ENCODE measurements at regions not wholly inside any gene's neighbourhood (a gene's known extent, or its start where the extent isn't known, plus 50 kb on each side); places are given as distances from the start of the nearest gene placed in this dataset.

DNA sequence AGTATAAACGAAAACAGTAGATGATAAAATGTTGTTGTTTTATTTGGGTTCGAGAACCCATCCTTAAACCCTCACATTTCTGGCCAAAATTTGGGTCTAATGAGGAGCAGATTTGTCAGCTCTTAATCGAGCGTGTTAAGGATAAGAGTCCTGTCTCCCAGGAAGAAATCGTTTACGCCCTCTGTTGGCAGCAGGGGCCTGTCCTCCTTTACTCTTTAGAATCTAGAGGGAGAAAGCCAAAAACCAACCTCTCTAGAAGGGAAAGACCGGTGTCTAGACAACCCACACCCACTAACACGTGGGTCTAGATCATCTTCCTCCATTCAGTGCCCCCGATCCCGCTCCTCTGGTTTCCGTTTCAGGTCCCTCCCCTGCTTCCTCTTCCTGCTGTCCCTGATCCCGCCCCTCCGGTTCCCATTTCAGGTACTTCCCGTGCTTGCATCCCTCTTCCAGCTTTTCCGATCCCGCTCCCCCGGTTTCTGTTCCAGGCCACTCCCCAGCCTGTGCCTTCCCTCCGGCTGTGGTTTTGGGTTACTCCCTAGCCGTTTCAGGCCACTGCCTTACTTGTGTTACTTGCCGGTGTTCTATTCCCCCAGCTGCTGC, 339.1 kb downstream of the PAPSS1 start:
- Histone ChIP-seq H2AFZ (ENCODE audit: low read length) (no peak overlapping the region), H3K9ac (ENCODE audit: low read depth, low read length, poor library complexity, severe bottlenecking) (no peak overlapping the region), H3K4me2 (ENCODE audit: low read depth, low read length, poor library complexity, severe bottlenecking) (no peak overlapping the region), H3K27me3 (ENCODE audit: insufficient read depth, low read length, poor library complexity, severe bottlenecking) (no peaks in the 10 kb centered on the region), H4K20me1 (ENCODE audit: insufficient read depth, low read length, poor library complexity, severe bottlenecking) (no peaks in the 10 kb centered on the region), H3K79me2 (ENCODE audit: insufficient read depth, low read length) (no peaks in the 10 kb centered on the region), H3F3A (ENCODE audit: low read depth) (no peaks in the 10 kb centered on the region), H3K36me3 (ENCODE audit: insufficient read depth, low read length) (no peaks in the 10 kb centered on the region), H3K4me3 (ENCODE audit: low read length, poor library complexity, severe bottlenecking) (no peak overlapping the region), H3K4me1 (ENCODE audit: insufficient read depth, low read length, poor library complexity, severe bottlenecking) (no peaks in the 10 kb centered on the region), H3K9me3 (ENCODE audit: insufficient read depth, low read depth, low read length) (no peaks in the 10 kb centered on the region), H3K9me2 (replicated peaks; ENCODE audit: low read depth, low read length) (no peaks in the 10 kb centered on the region)
- no peak for TF ChIP-seq EZH2phosphoT487 (IDR thresholded peaks at IDR 0.05; ENCODE audit: borderline replicate concordance)
- TF ChIP-seq, protein P1, sequence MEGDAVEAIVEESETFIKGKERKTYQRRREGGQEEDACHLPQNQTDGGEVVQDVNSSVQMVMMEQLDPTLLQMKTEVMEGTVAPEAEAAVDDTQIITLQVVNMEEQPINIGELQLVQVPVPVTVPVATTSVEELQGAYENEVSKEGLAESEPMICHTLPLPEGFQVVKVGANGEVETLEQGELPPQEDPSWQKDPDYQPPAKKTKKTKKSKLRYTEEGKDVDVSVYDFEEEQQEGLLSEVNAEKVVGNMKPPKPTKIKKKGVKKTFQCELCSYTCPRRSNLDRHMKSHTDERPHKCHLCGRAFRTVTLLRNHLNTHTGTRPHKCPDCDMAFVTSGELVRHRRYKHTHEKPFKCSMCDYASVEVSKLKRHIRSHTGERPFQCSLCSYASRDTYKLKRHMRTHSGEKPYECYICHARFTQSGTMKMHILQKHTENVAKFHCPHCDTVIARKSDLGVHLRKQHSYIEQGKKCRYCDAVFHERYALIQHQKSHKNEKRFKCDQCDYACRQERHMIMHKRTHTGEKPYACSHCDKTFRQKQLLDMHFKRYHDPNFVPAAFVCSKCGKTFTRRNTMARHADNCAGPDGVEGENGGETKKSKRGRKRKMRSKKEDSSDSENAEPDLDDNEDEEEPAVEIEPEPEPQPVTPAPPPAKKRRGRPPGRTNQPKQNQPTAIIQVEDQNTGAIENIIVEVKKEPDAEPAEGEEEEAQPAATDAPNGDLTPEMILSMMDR (conservative IDR thresholded peaks at IDR 0.05; ENCODE audit: low read length), result no peak

DNA sequence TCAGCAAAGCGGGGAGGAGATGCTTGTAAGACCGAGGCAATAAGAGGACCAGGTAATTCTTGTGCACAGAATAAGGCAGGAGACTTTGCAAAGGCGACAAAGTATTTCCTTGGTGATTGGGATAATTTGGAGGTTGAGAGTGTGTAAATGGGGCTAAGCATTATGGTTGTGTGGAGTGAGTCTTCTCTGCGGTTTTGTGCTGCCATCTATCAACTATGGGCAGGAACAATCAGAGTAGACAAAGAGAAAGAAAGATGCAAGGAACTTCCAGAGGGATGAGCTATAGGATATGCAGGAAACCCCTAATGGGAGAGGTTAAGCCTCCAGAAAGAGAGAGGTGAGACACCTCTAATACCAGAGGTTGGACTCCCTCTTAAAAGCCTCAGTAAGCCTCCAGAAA, 339.8 kb downstream of the PAPSS1 start:
- H3K9me3 ChIP-seq (ENCODE audit: insufficient read depth, low read depth, low read length), result no peaks in the 10 kb centered on the region
- H3K9me2 ChIP-seq (replicated peaks; ENCODE audit: low read depth, low read length), result no peaks in the 10 kb centered on the region
- H4K20me1 ChIP-seq (ENCODE audit: insufficient read depth, low read length, poor library complexity, severe bottlenecking), result no peaks in the 10 kb centered on the region
- no peaks in the 10 kb centered on the region for H3K79me2 ChIP-seq (ENCODE audit: insufficient read depth, low read length)
- H3K27me3 ChIP-seq (ENCODE audit: insufficient read depth, low read length, poor library complexity, severe bottlenecking), result no peaks in the 10 kb centered on the region
- H3K36me3 ChIP-seq (ENCODE audit: insufficient read depth, low read length), result no peaks in the 10 kb centered on the region
- H2AFZ ChIP-seq (ENCODE audit: low read length), result no peak overlapping the region
- no peaks in the 10 kb centered on the region for H3K4me1 ChIP-seq (ENCODE audit: insufficient read depth, low read length, poor library complexity, severe bottlenecking)
- H3K4me3 ChIP-seq (ENCODE audit: low read length, poor library complexity, severe bottlenecking), result no peak overlapping the region
- no peaks in the 10 kb centered on the region for H3F3A ChIP-seq (ENCODE audit: low read depth)
- no peak overlapping the region for H3K4me2 ChIP-seq (ENCODE audit: low read depth, low read length, poor library complexity, severe bottlenecking)
- no peak for TF ChIP-seq EZH2phosphoT487 (IDR thresholded peaks at IDR 0.05; ENCODE audit: borderline replicate concordance)
- TF ChIP-seq, protein P1 (conservative IDR thresholded peaks at IDR 0.05; ENCODE audit: low read length), result no peak
- H3K9ac ChIP-seq (ENCODE audit: low read depth, low read length, poor library complexity, severe bottlenecking), result no peak overlapping the region

GRCh38 chr4:107379054-107379869, 340.8 kb downstream of the PAPSS1 start:
- Histone ChIP-seq H3K4me1 (ENCODE audit: insufficient read depth, low read length, poor library complexity, severe bottlenecking) (no peaks in the 10 kb centered on the region), H3K36me3 (ENCODE audit: insufficient read depth, low read length) (no peaks in the 10 kb centered on the region), H2AFZ (ENCODE audit: low read length) (no peak overlapping the region), H3K9ac (ENCODE audit: low read depth, low read length, poor library complexity, severe bottlenecking) (no peak overlapping the region), H3K27me3 (ENCODE audit: insufficient read depth, low read length, poor library complexity, severe bottlenecking) (no peaks in the 10 kb centered on the region), H3K4me3 (ENCODE audit: low read length, poor library complexity, severe bottlenecking) (no peak overlapping the region), H3F3A (ENCODE audit: low read depth) (no peaks in the 10 kb centered on the region), H3K4me2 (ENCODE audit: low read depth, low read length, poor library complexity, severe bottlenecking) (no peak overlapping the region), H3K9me3 (ENCODE audit: insufficient read depth, low read depth, low read length) (no peaks in the 10 kb centered on the region), H3K79me2 (ENCODE audit: insufficient read depth, low read length) (no peaks in the 10 kb centered on the region), H3K9me2 (replicated peaks; ENCODE audit: low read depth, low read length) (no peaks in the 10 kb centered on the region), H4K20me1 (ENCODE audit: insufficient read depth, low read length, poor library complexity, severe bottlenecking) (no peaks in the 10 kb centered on the region)
- TF ChIP-seq, protein P1 (conservative IDR thresholded peaks at IDR 0.05; ENCODE audit: low read length), result no peak; the same call in 1 of the 2 replicates
- TF ChIP-seq EZH2phosphoT487 (IDR thresholded peaks at IDR 0.05; ENCODE audit: borderline replicate concordance), result no peak

All from Loucy (cell line).